Activated naive CD4-positive, alpha-beta T cell treated with anti-CD3 and anti-CD28 coated beads, Interleukin-2, amount 50 U/mL, for 16 hours (primary cell): ENCODE measurements at regions not wholly inside any gene's neighbourhood (a gene's known extent, or its start where the extent isn't known, plus 50 kb on each side); places are given as distances from the start of the nearest gene placed in this dataset.
"Not testable (repeated sequence)": the region's sequence is repeated elsewhere in the genome, so short reads cannot be mapped to it uniquely, and the experiment has no call there.

Experiments used
- DNase-seq: peaks from one replicate; pipeline ENCODE4 v3.0.0-alpha.2; 2020

DNA sequence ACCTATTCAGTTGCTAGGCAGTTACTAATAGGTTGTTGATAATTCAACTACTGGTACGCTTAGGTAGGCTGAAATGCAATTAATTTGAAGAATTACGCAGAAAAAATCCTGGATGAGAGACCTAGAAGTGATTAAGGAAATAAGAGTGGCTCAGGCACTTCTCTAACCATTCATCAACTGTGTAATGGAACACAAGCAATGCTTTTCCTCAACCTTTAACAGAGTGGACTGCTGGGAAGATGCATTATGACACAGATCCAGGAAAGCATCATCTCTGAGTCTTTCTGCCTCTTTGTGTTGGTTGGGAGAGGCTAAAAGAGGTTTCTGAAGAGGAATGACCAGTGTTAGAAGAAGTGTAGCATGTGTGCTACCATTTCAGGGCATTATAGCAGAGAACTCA, 992.2 kb downstream of the TSN start:
- DNase-seq = no peak

DNA sequence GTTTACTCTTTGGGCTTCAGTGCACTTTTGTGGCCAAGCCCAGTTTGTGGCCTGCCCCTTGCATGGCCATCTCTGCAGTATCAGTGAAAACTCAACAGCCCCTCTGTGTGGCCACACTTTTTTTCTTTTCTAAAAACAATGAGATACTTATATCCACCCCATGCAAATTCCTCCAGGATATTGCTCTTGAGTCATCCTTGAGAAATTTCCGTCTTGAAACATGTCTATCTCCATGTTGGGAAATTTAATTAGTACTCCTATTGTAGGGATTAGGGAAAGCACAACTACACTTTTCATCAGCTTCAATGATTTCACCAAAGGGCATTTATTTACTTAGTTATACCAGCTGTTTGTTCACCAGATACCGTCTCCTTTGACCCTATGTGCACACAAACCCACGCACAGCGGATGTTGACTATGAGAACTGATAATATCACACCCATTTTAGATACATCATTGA, 993.1 kb downstream of the TSN start:
- DNase-seq = no peak

GRCh38 chr2:122749405-122749804, 994.0 kb downstream of the TSN start:
- no peak for DNase-seq

DNA sequence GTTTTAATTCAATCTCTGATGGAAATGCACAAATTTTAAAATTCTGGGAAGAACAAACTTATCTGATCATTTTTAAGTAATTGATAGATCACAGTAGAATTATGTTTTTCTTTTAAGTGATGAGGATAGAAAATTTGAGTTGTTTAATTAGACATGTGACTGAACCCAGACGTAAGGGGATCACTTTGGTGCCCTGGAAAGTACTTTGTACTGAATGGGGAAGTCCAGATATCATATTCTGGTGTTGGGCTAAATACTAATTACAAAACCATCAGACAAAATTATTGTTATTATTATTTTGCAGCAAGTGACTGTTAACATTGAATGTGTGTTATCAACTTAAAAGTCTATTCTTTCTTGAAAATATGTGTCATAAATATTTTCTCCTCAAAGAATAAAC, 994.6 kb downstream of the TSN start:
- DNase-seq = no peak

- DNase-seq = no peak
These were observed 995.4 kb downstream of the TSN start for GRCh38 chr2:122750808-122751207.

- DNase-seq = no peak
These were observed 997.9 kb downstream of the TSN start for GRCh38 chr2:122753336-122753735.

- no peak for DNase-seq
These were observed 999.1 kb downstream of the TSN start for GRCh38 chr2:122754561-122754960.

GRCh38 chr2:122755281-122755780, 999.9 kb downstream of the TSN start:
- no peak for DNase-seq

- DNase-seq = no peak
These were observed 1003.5 kb downstream of the TSN start for GRCh38 chr2:122758967-122759366.

- DNase-seq = no peak
These were observed 1008.6 kb downstream of the TSN start for GRCh38 chr2:122764014-122764413.

DNA sequence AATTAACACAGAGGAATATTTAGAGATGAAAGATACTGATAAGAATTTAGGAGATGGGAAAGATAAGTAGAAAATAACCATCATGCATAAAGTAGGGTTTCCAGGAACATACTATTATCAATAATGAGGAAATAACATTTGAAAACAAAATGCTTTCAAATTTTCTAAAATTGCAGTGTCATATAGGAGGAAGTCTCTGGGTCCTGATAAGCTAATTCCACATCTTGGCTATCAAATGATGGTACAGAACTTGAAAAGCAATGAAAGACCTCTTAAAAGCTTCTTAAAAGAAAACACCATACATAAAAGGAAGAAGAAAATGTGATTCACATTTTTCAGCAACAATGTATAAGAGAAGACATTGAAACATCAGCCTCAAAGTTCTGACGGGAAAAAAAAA, 1024.8 kb downstream of the TSN start:
- DNase-seq = no peak

DNA sequence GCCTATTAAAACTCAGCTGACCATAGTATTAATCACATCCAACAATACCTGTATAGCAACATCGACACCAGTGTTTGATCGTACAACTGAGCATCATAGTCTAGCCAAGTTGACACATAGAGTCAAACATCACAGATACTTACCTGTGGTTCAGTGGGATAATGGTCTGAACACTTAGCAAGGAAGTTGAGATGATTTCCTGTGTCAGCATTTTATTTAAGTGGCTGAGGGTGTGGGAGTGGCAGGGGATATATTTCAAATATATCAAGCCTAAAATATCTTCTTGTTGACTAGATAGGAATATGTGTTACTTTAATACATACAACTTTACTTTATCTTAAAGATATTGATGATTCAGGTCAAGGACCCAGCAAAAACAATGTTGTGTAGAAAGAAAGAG, 1038.6 kb downstream of the TSN start:
- DNase-seq = no peak

DNA sequence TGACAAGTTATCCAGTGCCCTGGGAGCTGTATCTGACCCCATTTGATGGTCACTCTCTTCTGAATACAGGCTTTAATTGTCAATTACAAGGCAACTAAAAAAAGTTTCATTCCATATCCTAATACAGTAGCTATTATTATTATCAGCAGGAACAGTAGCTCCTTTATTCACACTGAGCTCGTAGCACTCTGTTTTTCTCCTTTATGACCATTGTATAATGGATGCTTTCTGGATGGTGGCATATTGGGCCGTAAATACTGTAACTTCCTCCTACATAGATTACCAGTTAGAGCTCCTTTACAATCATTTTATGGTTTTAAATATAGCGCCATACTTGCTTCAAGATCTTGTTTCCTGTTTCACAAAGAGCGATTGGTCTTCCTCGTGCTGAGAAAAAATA, 1040.3 kb downstream of the TSN start:
- no peak for DNase-seq

- no peak for DNase-seq
These were observed 1043.9 kb downstream of the TSN start for GRCh38 chr2:122799391-122799790.

DNA sequence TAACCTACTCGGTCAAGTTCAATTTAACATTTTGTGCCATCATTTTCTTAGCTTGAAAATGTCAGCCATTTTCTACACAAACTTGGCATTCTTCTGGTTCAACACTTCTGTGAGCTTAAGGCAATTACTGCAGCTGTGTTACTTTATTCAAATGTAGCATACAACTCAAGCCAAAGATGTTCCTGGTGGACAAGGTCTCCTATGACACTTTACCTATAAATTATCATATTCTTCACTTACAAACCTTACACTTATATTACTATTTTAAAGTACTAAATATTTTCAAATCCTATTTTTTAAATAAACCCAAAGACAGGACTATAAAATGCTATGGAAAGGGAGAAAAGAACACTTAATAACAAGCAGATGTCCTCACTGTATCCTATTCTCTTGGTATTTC, 1045.3 kb downstream of the TSN start:
- DNase-seq = no peak

- DNase-seq = no peak
These were observed 1049.0 kb downstream of the TSN start for GRCh38 chr2:122804494-122804893.

GRCh38 chr2:122805346-122805745, 1049.9 kb downstream of the TSN start:
- DNase-seq = no peak

DNA sequence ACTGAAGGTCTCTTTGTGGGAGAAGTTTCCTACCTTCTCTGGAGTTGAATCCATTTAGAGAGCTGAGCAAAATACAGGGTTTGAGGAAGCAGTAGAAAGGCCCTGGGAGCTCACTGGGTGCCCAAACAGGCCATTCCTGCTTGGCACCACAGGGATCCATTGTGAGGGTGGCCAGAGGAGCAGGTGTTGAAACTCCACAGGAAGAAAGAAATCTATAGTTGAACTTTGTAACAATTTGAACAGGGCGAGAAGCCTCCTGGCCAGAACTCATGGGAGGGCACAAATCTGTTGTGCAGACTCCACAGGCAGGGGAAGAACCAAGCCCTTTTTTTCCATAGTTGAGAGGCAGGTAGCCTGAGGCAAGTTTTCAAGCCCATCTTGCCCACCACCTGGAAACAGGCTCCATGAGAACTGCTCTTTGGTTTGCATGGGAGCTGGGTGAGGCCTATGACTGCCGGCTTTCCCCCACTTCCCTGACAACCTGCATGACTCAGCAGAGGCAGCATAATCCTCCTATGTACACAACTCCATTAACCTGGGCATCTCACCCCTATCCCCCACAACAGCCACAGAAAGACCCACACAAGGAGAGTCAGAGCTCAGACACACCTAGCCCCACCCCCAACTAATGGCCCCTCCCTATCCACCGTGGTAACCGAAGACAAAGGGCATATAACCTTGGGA, 1053.0 kb downstream of the TSN start:
- DNase-seq = no peak

DNA sequence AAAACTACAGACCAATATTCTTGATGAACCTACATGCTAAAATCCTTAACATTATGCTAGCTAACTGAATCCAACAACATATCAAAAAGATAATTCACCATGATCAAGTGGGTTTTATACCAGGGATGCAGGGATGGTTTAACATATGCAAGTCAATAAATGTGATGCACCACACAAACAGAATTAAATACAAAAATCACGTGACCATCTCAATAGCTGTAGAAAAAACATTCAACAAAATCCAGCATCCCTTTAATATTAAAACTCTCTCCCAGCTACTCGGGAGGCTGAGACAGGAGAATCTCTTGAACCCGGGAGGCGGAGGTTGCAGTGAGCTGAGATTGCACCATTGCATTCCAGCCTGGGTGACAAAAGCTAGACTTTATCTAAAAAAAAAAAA, 1056.8 kb downstream of the TSN start:
- not testable (repeated sequence) for DNase-seq

- DNase-seq = no peak
These were observed 1059.7 kb downstream of the TSN start for GRCh38 chr2:122815120-122815519.

DNA sequence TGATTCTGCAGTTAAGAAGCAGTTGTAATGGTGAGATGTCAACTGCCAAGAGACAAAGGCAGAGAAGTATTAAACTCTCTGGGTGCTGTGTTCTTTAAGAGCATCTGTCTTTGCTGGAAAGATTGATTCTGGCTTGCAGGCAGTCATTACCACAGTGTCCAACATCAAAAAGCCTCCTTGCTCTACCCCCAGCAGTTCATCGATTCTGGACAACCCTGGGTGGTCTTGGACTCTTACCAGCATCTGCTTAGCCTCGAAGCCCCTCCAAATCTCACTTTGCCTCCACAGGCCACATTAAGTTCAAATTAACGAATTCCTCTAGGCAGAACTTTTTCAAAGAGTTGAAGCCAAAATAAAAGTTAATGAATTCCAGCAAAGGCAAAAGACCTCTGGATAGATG, 1061.4 kb downstream of the TSN start:
- DNase-seq = no peak

GRCh38 chr2:122822319-122822718, 1066.9 kb downstream of the TSN start:
- DNase-seq = no peak

DNA sequence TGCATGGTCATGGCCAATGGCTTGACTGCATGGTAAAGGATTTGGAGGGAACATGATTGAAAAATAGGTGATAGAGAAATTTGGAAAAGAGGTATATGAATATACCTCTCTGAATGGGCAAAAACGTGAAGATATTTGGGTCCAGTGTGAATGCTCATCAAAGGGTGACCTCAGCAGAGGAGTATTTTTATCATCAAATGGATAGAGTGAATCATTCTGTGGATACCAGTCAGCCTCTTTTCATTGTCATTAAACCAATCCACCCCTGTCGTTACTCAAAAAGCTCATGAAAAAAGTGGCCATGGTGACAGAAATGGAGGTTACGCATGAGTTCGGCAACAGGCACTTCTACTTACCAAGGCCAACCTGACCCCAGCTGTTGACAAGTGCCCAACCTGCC, 1074.7 kb downstream of the TSN start:
- no peak for DNase-seq

GRCh38 chr2:122831649-122832048, 1076.2 kb downstream of the TSN start:
- DNase-seq = no peak

DNA sequence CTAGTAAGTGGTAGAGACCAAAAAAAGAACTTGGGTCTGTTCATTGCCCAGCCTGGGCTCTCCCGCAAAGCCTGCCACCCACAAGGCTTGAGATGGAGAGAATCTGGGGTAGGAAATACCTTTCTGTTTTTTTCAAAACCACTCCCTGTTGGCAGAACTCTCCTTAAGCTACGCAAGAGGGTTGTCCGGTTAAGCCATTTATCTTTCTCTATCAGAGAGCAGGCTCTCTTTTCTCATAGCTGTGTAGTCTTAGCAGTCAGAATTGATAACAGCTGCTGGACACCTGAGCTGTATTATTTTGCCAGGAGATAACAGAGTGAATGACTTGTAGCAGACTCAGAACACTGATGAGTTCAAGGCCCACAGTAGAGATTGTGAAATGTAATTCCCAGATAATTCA, 1088.1 kb downstream of the TSN start:
- no peak for DNase-seq
